Activated CD4-positive, alpha-beta memory T cell treated with anti-CD3 and anti-CD28 coated beads for 36 hours (primary cell): ENCODE measurements at regions not wholly inside any gene's neighbourhood (a gene's known extent, or its start where the extent isn't known, plus 50 kb on each side); places are given as distances from the start of the nearest gene placed in this dataset.

Source experiments
- CTCF ChIA-PET: fragments of 350-600 bp; sonication (Branson Sonifier 250); formaldehyde crosslinking; loops from one replicate; lab custom pipeline; 2021; ENCODE audit warnings: antibody characterized with exemption, inconsistent platforms; lab: Charles Lee
- POLR2A ChIA-PET: fragments of 350-600 bp; sonication (Branson Sonifier 250); formaldehyde crosslinking; loops from one replicate; lab custom pipeline; 2021; ENCODE audit warnings: antibody characterized with exemption; lab: Charles Lee
- DNase-seq: peaks from one replicate; pipeline ENCODE4 v3.0.0-alpha.2; 2020
- H3K27ac Mint-ChIP-seq: one replicate; pipeline ENCODE4 v1.8.0; 2021; ENCODE audit warnings: mixed read lengths
- H3K27me3 Mint-ChIP-seq: one replicate; pipeline ENCODE4 v1.8.0; 2021; ENCODE audit warnings: mixed read lengths
- H3K36me3 Mint-ChIP-seq: one replicate; pipeline ENCODE4 v1.8.0; 2021; ENCODE audit warnings: mixed read lengths
- H3K4me1 Mint-ChIP-seq: one replicate; pipeline ENCODE4 v1.8.0; 2021; ENCODE audit warnings: low read depth, mixed read lengths
- H3K4me3 Mint-ChIP-seq: one replicate; pipeline ENCODE4 v1.8.0; 2021; ENCODE audit warnings: mild to moderate bottlenecking, mixed read lengths
- H3K9me3 Mint-ChIP-seq: one replicate; pipeline ENCODE4 v1.8.0; 2021; ENCODE audit warnings: mixed read lengths
- intact Hi-C: fragments of 100-400 bp; cut with micrococcal nuclease; formaldehyde crosslinking; loops from one replicate; pipeline ENCODE4 v1.15.1; 2023

DNA sequence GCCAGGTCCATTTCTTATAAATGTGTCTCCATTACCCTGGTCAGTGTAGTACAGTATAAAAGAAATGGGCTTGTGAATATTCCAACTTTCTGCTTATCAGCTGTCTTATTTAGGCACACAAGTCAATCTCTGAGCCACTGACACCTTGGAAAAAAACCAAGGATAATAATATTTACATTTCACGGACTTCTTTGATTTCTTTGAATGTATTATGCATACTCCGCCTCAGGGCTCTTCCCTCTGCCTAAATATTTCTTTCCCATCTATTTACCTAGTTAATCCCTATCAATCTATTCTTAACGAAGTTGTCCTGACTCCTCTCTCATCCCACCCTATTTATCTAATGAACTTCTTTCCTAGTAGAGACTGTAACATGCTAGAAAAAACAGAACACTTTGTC, 253.8 kb downstream of the CRPPA start:
- intact Hi-C loops: no loop called here
- POLR2A ChIA-PET: no interaction called here
- Mint-ChIP-seq H3K27me3 (no peaks in the 10 kb centered on the region), H3K36me3 (no peaks in the 10 kb centered on the region), H3K4me3 (no peak overlapping the region), H3K4me1 (no peaks in the 10 kb centered on the region), H3K27ac (no peak overlapping the region), H3K9me3 (peaks cover 10% of the 10 kb centered on the region)
- no peak for DNase-seq
- CTCF ChIA-PET: no interaction called here

DNA sequence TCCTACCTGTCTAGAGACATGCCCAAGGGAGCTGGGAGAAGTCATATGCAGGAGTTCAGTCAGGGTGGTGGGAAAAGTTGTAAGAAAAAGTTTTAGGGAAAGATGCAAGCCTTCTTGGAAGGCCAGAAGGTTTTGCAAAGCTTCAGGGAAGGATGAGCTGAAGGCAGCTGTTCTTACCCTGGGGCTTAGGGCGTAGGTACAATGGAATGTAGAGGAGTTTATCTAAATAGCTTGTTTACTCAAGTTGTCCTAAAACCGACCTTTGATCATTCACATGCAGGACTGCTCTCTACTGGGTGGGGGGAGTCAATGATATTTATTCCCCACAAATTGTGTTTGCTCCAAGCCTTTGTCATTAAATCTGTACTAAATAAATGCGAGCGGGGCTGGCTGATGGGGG, 277.0 kb downstream of the CRPPA start:
- Mint-ChIP-seq H3K27ac (no peak overlapping the region), H3K4me3 (no peak overlapping the region), H3K4me1 (no peaks in the 10 kb centered on the region), H3K27me3 (no peaks in the 10 kb centered on the region), H3K36me3 (peaks cover 1% of the 10 kb centered on the region), H3K9me3 (peaks cover 35% of the 10 kb centered on the region)
- DNase-seq: no peak
- CTCF ChIA-PET: no interaction called here
- intact Hi-C loops: no loop called here
- POLR2A ChIA-PET: no interaction called here

DNA sequence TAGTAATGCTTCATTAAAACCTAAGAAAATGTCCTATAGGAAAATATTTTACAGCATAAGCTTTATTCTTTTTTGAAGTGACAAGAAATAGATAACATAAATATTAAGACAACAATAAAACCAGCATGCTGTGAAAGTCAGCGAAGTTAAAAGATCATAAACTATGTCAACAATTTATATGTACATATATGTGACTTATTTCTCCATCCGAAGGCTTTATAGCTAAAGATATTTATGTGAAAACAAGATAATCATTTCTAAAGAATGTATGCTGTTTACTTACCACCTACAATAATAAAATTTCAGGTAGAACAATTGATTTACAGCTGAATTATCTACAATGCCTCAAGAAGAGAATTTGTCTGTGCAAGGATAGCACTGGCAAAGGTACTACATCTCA, 283.4 kb downstream of the CRPPA start:
- intact Hi-C loops: no loop called here
- Mint-ChIP-seq H3K9me3 (no peaks in the 10 kb centered on the region), H3K27ac (no peak overlapping the region), H3K27me3 (no peaks in the 10 kb centered on the region), H3K4me1 (no peaks in the 10 kb centered on the region), H3K4me3 (no peak overlapping the region), H3K36me3 (no peaks in the 10 kb centered on the region)
- DNase-seq: no peak
- POLR2A ChIA-PET: no interaction called here
- CTCF ChIA-PET: interaction anchor here (1.4 kb wide), 1 partner anchor 8 kb away, joined by 3 read pairs; no protein-coding TSS in a partner anchor

DNA sequence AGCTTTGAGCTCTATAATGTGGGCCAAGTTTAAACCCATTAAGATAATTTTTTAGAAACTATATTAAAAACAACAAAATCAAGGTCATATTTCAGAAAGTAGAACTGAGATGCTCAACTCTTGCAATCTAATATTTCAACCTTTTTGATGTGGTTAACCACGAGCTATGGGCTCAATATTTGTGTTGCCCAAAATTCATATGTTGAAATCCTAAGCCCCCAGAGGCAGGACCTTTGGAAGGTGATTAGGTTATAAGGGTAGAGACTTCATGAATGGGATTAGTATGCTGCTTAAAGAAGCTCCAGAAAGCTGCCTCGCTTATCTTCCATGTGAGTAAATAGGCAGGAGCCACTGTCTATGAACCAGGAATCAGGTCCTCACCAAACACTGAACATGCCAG, 284.4 kb downstream of the CRPPA start:
- Mint-ChIP-seq H3K27me3 (no peaks in the 10 kb centered on the region), H3K4me1 (no peaks in the 10 kb centered on the region), H3K27ac (no peak overlapping the region), H3K9me3 (no peaks in the 10 kb centered on the region), H3K4me3 (no peak overlapping the region), H3K36me3 (no peaks in the 10 kb centered on the region)
- intact Hi-C loops: no loop called here
- no peak for DNase-seq
- ChIA-PET CTCF (interaction anchor here (0.5 kb wide), 1 partner anchor 428 kb away, joined by 4 read pairs; no protein-coding TSS in a partner anchor), POLR2A (no interaction called here)

DNA sequence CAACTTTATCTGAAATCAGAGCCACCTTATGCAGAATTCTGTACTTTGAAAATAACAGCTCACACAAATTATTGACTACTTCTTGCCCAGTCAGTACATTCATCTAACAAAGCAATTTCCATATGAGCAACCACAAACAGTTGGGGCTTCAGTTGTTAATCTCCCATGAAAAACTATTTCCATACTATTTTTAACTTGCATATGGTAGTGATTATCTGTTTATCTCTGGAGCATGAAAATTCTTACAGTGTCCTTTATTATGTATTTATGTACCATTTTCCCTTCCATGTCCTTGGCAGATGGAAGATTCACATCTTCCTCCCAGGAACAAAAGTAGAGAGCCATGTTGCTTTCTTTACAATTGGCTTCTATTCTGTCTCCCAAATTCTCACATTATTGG, 285.7 kb downstream of the CRPPA start:
- CTCF ChIA-PET: no interaction called here
- intact Hi-C loops: no loop called here
- no peaks in the 10 kb centered on the region for H3K9me3 Mint-ChIP-seq
- H3K27me3 Mint-ChIP-seq: no peaks in the 10 kb centered on the region
- no peaks in the 10 kb centered on the region for H3K36me3 Mint-ChIP-seq
- DNase-seq: no peak
- H3K27ac Mint-ChIP-seq: no peak overlapping the region
- no peak overlapping the region for H3K4me3 Mint-ChIP-seq
- no peaks in the 10 kb centered on the region for H3K4me1 Mint-ChIP-seq
- POLR2A ChIA-PET: no interaction called here

DNA sequence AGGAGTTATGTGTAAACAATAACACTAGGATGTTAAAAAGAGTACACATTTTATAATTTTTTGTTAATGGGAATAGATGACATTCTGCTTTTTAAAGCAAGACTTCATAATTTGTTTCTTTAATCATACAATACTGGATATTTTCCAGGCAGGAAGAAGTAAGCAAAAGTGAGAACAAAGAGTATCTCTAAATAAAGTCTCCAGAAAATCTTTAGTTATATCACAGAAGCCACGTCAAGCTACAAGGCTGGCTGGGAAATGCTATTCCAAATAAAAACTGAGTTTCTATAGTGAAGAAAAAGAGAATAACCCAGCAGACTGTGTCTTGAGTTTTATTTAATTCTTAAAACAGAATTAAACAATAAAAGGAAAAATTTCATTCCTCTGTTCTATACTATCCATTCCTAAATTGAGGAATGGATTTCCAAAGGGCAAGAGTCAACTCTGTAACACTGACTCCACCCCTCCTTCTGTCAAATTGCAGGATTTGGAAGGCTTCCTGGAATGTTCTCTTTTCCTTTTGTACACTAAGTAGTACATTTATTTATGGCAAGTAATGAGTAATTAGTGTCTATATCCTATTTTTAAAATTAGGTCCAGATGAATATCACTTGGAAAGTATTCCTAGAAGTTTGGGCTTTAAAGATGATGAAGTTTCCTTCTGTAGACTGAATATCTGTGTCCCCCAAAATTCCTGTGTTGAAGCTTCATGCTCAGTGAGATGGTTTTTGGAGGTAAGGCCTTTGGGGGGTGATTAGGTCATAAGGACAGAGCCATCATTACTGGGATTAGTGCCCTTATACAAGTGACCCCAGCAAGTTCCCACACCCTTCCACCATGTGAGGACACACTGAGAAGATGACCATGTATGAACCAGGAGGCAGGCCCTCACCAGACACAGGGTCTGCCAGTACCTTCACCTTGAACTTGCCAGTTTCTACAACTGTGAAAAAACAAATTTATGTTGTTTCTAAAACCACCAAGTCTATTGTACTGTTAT, 290.9 kb downstream of the CRPPA start:
- Mint-ChIP-seq H3K4me1 (no peaks in the 10 kb centered on the region), H3K27ac (no peak overlapping the region), H3K27me3 (no peaks in the 10 kb centered on the region), H3K36me3 (no peaks in the 10 kb centered on the region), H3K4me3 (no peak overlapping the region), H3K9me3 (peaks cover 3% of the 10 kb centered on the region)
- ChIA-PET POLR2A (no interaction called here), CTCF (interaction anchor here (0.9 kb wide), 1 partner anchor 8 kb away, joined by 3 read pairs; no protein-coding TSS in a partner anchor)
- intact Hi-C loops: no loop called here
- DNase-seq: no peak

DNA sequence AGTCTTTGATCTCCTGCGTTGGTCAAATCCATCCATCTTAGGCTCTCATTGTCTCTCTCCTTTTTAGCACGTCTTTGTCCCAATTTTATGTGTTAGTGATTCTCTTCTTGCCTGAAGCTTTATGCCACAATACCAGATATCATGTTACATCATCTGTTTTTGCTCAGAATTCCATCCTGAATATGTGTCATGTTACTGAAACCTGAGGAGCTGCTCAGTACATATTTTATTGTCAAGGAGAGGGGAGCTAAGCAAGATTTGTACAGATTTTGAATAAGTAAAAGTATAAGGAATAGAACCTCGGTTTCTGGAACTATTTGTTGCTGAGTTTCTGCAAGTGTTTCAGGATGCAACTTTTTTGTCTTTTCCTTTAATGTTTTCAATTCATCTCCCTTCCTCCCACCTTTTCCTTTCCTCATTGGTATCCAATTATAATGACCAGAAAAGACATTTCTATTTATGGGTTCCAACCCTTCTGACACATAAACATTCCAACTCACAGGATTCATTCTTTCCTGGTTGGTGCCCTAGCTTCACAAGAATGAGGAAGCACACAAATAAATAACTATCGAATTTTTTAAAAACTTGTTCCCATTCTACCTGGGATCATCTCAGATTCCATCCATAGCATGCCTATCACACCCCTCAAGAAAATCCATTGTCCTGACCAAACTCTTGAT, 291.8 kb downstream of the CRPPA start:
- Mint-ChIP-seq H3K27ac (no peak overlapping the region), H3K9me3 (peaks cover 3% of the 10 kb centered on the region), H3K36me3 (no peaks in the 10 kb centered on the region), H3K27me3 (no peaks in the 10 kb centered on the region), H3K4me3 (no peak overlapping the region), H3K4me1 (no peaks in the 10 kb centered on the region)
- no peak for DNase-seq
- CTCF ChIA-PET: interaction anchor here (0.5 to 0.9 kb wide), 2 partner anchors 9 to 613 kb away, joined by 3 read pairs; no protein-coding TSS in a partner anchor
- intact Hi-C loops: no loop called here
- POLR2A ChIA-PET: no interaction called here

DNA sequence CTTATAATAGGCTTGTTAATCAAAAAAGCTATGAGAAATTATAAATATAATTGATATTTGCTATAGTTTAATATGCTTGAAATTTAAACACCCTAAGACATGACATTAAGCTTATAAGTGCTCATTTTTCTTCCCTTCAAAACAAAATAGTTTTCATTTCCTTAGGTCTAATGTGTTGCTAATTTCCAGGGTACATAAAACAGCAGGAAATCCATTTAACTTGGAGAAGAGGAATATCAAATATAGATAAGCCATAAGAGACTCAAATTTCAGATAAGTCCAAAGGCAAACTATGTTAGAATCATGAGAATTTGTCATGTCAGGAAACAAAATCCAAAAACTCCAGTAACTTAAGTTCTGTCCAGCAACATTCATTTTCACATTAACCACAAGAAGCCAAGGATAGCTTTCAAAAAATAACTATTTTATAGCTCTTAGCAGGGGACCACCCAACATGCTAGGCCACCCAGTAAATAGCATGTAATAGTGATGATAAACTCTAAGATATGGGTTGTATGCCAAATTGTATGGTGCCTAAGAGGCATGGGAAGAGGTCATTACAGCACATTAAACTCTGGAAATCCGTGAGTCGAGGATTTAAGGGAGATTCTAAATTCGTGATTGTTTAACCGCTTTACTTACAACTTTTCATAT, 298.1 kb downstream of the CRPPA start:
- Mint-ChIP-seq H3K27me3 (no peaks in the 10 kb centered on the region), H3K9me3 (peaks cover 3% of the 10 kb centered on the region), H3K27ac (no peak overlapping the region), H3K4me3 (no peak overlapping the region), H3K36me3 (no peaks in the 10 kb centered on the region), H3K4me1 (no peaks in the 10 kb centered on the region)
- no peak for DNase-seq
- POLR2A ChIA-PET: no interaction called here
- intact Hi-C loops: no loop called here
- CTCF ChIA-PET: no interaction called here

DNA sequence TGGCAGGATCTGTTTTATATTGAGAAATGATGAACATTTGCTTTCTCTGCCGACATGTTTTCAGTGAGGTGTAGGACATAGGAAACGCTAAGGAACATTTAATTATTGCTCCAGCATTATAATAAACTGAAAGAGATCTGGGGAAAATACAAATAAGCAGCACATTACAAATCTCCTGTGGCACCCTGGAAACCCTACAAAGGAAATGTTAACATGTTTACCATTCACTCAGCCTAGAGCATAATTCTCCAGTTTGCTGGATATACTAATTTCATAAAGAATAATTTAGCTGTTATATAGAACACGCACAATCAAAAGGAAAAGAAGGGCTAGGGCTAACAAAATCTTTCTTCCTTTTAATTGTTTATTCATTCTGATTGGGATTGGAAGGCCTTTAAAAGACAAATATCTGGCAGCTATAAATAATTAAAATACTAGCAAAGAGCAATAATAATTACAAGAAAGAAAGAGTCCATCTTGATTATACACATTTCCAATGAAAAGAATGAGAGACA, 299.4 kb downstream of the CRPPA start:
- POLR2A ChIA-PET: no interaction called here
- no peak overlapping the region for H3K27ac Mint-ChIP-seq
- intact Hi-C loops: no loop called here
- peaks cover 3% of the 10 kb centered on the region for H3K9me3 Mint-ChIP-seq
- CTCF ChIA-PET: no interaction called here
- no peaks in the 10 kb centered on the region for H3K4me1 Mint-ChIP-seq
- no peaks in the 10 kb centered on the region for H3K27me3 Mint-ChIP-seq
- no peak overlapping the region for H3K4me3 Mint-ChIP-seq
- DNase-seq: no peak
- no peaks in the 10 kb centered on the region for H3K36me3 Mint-ChIP-seq

DNA sequence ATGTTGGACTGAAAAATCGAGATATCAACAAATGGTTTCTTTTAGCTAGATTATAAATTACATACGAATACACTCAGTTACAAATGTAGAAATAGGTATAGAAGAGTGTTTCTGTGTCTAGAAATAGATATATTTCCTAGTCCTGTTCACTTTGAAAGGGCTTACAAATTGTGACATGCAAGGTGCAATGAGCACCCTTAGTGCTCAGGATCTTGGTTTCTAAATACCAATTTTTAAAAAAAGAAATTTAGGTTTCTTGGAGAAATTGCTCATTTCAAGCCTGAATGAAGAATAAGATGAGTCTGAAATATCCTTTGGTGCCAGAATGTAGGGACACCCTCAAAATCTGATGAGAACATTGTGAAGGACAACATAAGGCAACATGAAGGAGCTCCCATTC, 306.0 kb downstream of the CRPPA start:
- intact Hi-C loops: no loop called here
- CTCF ChIA-PET: interaction anchor here (0.9 kb wide), 1 partner anchor 449 kb away, joined by 3 read pairs; no protein-coding TSS in a partner anchor
- H3K27ac Mint-ChIP-seq: no peak overlapping the region

DNA sequence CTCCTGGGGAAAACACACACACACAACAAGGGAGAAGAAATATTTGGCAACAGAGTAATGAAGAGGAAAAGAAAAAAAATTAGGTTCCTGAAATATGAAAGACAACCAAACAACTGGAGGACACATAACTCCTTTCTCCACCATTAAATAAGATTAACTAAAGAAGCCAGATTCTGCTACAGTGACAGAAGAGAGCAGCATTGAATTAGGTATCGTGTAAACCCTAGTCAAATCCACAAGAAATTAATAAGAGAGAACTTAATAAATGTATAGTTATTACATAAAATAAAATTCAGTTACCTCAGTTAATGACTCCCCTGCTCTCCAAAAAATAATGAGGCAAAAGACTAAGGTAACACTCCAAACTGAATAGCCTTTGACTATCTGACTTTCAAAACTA, 306.7 kb downstream of the CRPPA start:
- Mint-ChIP-seq H3K4me3 (no peak overlapping the region), H3K27me3 (no peaks in the 10 kb centered on the region), H3K36me3 (no peaks in the 10 kb centered on the region), H3K27ac (no peak overlapping the region), H3K9me3 (peaks cover 9% of the 10 kb centered on the region), H3K4me1 (peaks cover 2% of the 10 kb centered on the region)
- intact Hi-C loops: no loop called here
- POLR2A ChIA-PET: no interaction called here
- CTCF ChIA-PET: no interaction called here
- no peak for DNase-seq

More for the DNA sequence above, 306.0 kb downstream of the CRPPA start:
- POLR2A ChIA-PET: no interaction called here
- no peaks in the 10 kb centered on the region for H3K36me3 Mint-ChIP-seq
- peaks cover 7% of the 10 kb centered on the region for H3K9me3 Mint-ChIP-seq
- no peak for DNase-seq
- no peak overlapping the region for H3K4me3 Mint-ChIP-seq
- H3K4me1 Mint-ChIP-seq: peaks cover 2% of the 10 kb centered on the region
- no peaks in the 10 kb centered on the region for H3K27me3 Mint-ChIP-seq

DNA sequence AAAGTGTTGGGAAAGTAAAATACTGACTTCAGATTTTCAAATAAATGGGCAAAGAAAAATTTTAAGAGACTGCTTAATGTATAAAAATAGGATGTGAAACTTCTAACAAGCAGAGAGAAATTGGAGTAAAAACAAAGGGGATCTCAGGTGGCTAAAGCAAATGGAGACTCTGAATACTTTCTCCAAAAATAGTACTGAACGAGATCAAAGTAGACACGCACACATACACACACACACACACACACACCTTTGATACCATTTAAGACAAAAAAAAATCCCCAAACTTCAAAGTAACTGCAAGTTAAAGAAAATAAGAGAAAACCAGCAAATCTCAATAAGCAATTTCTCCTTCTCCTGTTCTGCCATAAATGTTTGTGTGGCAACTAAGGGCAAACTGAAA, 307.3 kb downstream of the CRPPA start:
- intact Hi-C loops: no loop called here
- Mint-ChIP-seq H3K9me3 (peaks cover 10% of the 10 kb centered on the region), H3K27ac (no peak overlapping the region), H3K4me3 (no peak overlapping the region), H3K27me3 (no peaks in the 10 kb centered on the region), H3K4me1 (peaks cover 2% of the 10 kb centered on the region), H3K36me3 (no peaks in the 10 kb centered on the region)
- POLR2A ChIA-PET: no interaction called here
- DNase-seq: no peak
- CTCF ChIA-PET: no interaction called here
